ENCODE measurements at regions not wholly inside any gene's neighbourhood (a gene's known extent, or its start where the extent isn't known, plus 50 kb on each side); places are given as distances from the start of the nearest gene placed in this dataset.

DNA sequence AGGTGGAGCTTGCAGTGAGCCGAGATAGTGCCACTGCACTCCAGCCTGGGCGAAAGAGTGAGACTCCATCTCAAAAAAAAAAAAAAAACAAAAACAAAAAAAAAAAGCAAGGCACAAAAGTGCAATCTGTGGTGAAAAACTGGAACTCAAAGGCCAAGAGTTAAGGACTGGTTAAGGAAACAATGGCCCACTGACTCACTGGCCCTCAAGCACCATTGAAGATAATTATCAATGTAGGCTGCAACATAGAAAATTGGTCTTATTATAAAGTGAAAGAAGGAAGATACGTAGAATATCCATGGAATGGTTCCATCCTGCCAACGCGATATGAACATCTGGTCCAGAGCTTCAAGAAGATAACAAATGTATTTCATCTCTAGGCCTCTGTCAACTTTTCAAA, 444.2 kb downstream of the SOX9 start:
- no peak overlapping the region for H3K4me3 Mint-ChIP-seq
- H3K27me3 Mint-ChIP-seq (ENCODE audit: low read depth in 2 of 2) = peaks cover 0 to 9% of the 10 kb centered on the region in 2 donors
- no peaks in the 10 kb centered on the region for H3K27me3 ChIP-seq (ENCODE audit: control insufficient read depth, insufficient read depth, low read length)
- DNase-seq (no peak), ATAC-seq (no peak)
- H3K27ac Mint-ChIP-seq = no peak overlapping the region
- no peaks in the 10 kb centered on the region for H3K9me3 ChIP-seq (ENCODE audit: control insufficient read depth, insufficient read depth, low read length)
- H3K4me1 ChIP-seq (ENCODE audit: control insufficient read depth, insufficient read depth, low read length) = no peaks in the 10 kb centered on the region
- intact Hi-C loops (cut with micrococcal nuclease) = no loop called here
- TF ChIP-seq, protein P1, sequence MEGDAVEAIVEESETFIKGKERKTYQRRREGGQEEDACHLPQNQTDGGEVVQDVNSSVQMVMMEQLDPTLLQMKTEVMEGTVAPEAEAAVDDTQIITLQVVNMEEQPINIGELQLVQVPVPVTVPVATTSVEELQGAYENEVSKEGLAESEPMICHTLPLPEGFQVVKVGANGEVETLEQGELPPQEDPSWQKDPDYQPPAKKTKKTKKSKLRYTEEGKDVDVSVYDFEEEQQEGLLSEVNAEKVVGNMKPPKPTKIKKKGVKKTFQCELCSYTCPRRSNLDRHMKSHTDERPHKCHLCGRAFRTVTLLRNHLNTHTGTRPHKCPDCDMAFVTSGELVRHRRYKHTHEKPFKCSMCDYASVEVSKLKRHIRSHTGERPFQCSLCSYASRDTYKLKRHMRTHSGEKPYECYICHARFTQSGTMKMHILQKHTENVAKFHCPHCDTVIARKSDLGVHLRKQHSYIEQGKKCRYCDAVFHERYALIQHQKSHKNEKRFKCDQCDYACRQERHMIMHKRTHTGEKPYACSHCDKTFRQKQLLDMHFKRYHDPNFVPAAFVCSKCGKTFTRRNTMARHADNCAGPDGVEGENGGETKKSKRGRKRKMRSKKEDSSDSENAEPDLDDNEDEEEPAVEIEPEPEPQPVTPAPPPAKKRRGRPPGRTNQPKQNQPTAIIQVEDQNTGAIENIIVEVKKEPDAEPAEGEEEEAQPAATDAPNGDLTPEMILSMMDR (IDR thresholded peaks at IDR 0.05) = no peak
- H3K4me3 ChIP-seq (ENCODE audit: low read length) = no peak overlapping the region
- peaks cover 0 to 11% of the 10 kb centered on the region in 2 donors for H3K4me1 Mint-ChIP-seq
- WGBS (ENCODE audit: insufficient coverage) = 92% methylated on average over 5 of the region's 5 CpGs
- H3K27ac ChIP-seq (ENCODE audit: low read length) = no peak overlapping the region
- no peaks in the 10 kb centered on the region for H3K36me3 ChIP-seq (ENCODE audit: control insufficient read depth, insufficient read depth, low read length)
- H3K36me3 Mint-ChIP-seq = no peaks in the 10 kb centered on the region
- no peaks in the 10 kb centered on the region for H3K9me3 Mint-ChIP-seq

DNA sequence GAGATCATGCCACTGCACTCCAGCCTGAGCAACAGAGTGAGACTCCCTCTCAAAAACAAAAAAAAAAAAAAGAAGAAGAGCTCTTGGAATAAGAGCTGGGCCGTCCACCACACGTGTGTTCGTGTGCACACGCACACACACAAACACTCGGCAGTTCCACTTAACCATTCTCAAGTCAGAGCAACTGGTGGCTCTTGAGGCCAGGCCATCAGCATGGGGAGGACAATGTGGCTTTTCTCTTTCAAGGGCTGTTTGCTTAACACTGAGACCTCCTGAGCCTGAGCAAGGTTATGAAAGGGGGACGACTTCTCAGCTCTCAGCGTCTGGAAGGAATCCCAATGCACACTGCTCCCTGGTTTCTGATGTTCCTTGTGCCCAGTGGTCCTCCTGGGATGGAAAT, 444.9 kb downstream of the SOX9 start:
- whole genome bisulfite sequencing (ENCODE audit: insufficient coverage) = 94% methylated on average over 7 of the region's 7 CpGs
- no peaks in the 10 kb centered on the region for H3K36me3 ChIP-seq (ENCODE audit: control insufficient read depth, insufficient read depth, low read length)
- Mint-ChIP-seq H3K9me3 (no peaks in the 10 kb centered on the region), H3K4me1 (peaks cover 0 to 11% of the 10 kb centered on the region in 2 donors), H3K27ac (no peak overlapping the region), H3K36me3 (no peaks in the 10 kb centered on the region), H3K27me3 (ENCODE audit: low read depth in 2 of 2) (peaks cover 0 to 9% of the 10 kb centered on the region in 2 donors), H3K4me3 (no peak overlapping the region)
- DNase-seq (no peak), ATAC-seq (no peak)
- intact Hi-C loops (cut with micrococcal nuclease) = no loop called here
- no peak overlapping the region for H3K4me3 ChIP-seq (ENCODE audit: low read length)
- H3K4me1 ChIP-seq (ENCODE audit: control insufficient read depth, insufficient read depth, low read length) = no peaks in the 10 kb centered on the region
- H3K9me3 ChIP-seq (ENCODE audit: control insufficient read depth, insufficient read depth, low read length) = no peaks in the 10 kb centered on the region
- no peak overlapping the region for H3K27ac ChIP-seq (ENCODE audit: low read length)
- TF ChIP-seq, protein P1 (IDR thresholded peaks at IDR 0.05) = no peak
- H3K27me3 ChIP-seq (ENCODE audit: control insufficient read depth, insufficient read depth, low read length) = no peaks in the 10 kb centered on the region

GRCh38 chr17:72566671-72567484, 446.1 kb downstream of the SOX9 start:
- Mint-ChIP-seq H3K4me1 (peaks cover 0 to 11% of the 10 kb centered on the region in 2 donors), H3K9me3 (no peaks in the 10 kb centered on the region), H3K27me3 (ENCODE audit: low read depth in 2 of 2) (peaks cover 0 to 11% of the 10 kb centered on the region in 2 donors), H3K27ac (no peak overlapping the region), H3K4me3 (no peak overlapping the region), H3K36me3 (no peaks in the 10 kb centered on the region)
- H3K27ac ChIP-seq (ENCODE audit: low read length) = no peak overlapping the region
- no peaks in the 10 kb centered on the region for H3K4me1 ChIP-seq (ENCODE audit: control insufficient read depth, insufficient read depth, low read length)
- H3K4me3 ChIP-seq (ENCODE audit: low read length) = no peak overlapping the region
- TF ChIP-seq, protein P1 (IDR thresholded peaks at IDR 0.05) = no peak
- DNase-seq (no peak), ATAC-seq (no peak)
- H3K9me3 ChIP-seq (ENCODE audit: control insufficient read depth, insufficient read depth, low read length) = no peaks in the 10 kb centered on the region
- no peaks in the 10 kb centered on the region for H3K27me3 ChIP-seq (ENCODE audit: control insufficient read depth, insufficient read depth, low read length)
- no peaks in the 10 kb centered on the region for H3K36me3 ChIP-seq (ENCODE audit: control insufficient read depth, insufficient read depth, low read length)
- WGBS (ENCODE audit: insufficient coverage) = 69% methylated on average over 7 of the region's 8 CpGs
- intact Hi-C loops (cut with micrococcal nuclease) = no loop called here

DNA sequence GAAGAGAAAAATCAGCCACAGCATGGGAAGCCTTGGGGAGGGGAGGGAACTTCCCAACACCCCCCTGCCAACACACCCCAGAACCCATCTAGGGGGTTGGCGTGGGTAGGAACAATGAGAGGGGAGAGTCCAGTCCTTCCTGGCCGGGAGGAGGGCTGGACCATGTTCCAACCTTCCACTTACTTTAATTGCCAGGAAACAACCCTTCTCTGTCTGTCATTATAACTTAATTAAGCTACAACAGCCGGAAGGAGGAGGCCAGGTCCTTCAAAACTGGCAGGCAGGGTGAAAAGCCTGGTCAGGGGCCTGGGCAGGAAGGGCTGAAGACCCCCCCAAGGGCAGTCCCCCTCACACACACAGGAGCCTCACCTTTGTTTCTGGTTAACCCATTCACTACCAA, 447.0 kb downstream of the SOX9 start:
- ATAC-seq = no peak
- Mint-ChIP-seq H3K36me3 (no peaks in the 10 kb centered on the region), H3K27ac (no peak overlapping the region), H3K4me1 (peaks cover 0 to 11% of the 10 kb centered on the region in 2 donors), H3K9me3 (no peaks in the 10 kb centered on the region), H3K4me3 (no peak overlapping the region), H3K27me3 (ENCODE audit: low read depth in 2 of 2) (peaks cover 0 to 16% of the 10 kb centered on the region in 2 donors)
- no peak for DNase-seq
- H3K27me3 ChIP-seq (ENCODE audit: control insufficient read depth, insufficient read depth, low read length) = no peaks in the 10 kb centered on the region
- TF ChIP-seq, protein P1 (IDR thresholded peaks at IDR 0.05) = no peak
- H3K36me3 ChIP-seq (ENCODE audit: control insufficient read depth, insufficient read depth, low read length) = no peaks in the 10 kb centered on the region
- H3K4me3 ChIP-seq (ENCODE audit: low read length) = no peak overlapping the region
- no peaks in the 10 kb centered on the region for H3K4me1 ChIP-seq (ENCODE audit: control insufficient read depth, insufficient read depth, low read length)
- H3K9me3 ChIP-seq (ENCODE audit: control insufficient read depth, insufficient read depth, low read length) = no peaks in the 10 kb centered on the region
- no peak overlapping the region for H3K27ac ChIP-seq (ENCODE audit: low read length)
- 65% methylated on average over 2 of the region's 3 CpGs for WGBS (ENCODE audit: insufficient coverage)
- intact Hi-C loops (cut with micrococcal nuclease) = no loop called here

Data from natural killer cell (primary cell).